CD4-positive, alpha-beta T cell treated with Interleukin-10 for 1 hour (primary cell): ENCODE measurements at regions not wholly inside any gene's neighbourhood (a gene's known extent, or its start where the extent isn't known, plus 50 kb on each side); places are given as distances from the start of the nearest gene placed in this dataset.

Experiments used
- DNase-seq: peaks from one replicate; pipeline ENCODE4 v3.0.0-alpha.2; 2020

GRCh38 chr1:189847613-189848012 lies 630.1 kb downstream of the BRINP3 start:
- no peak for DNase-seq

GRCh38 chr1:189851806-189852367 lies 625.8 kb downstream of the BRINP3 start:
- DNase-seq = no peak

GRCh38 chr1:189859385-189859977 lies 618.2 kb downstream of the BRINP3 start:
- no peak for DNase-seq

- DNase-seq = no peak
Observed at GRCh38 chr1:189866606-189867005, 611.1 kb downstream of the BRINP3 start.

GRCh38 chr1:189868021-189868420 lies 609.6 kb downstream of the BRINP3 start:
- DNase-seq = no peak

- DNase-seq = no peak
Observed at GRCh38 chr1:189874715-189875435, 602.8 kb downstream of the BRINP3 start.

- DNase-seq = no peak
Observed at GRCh38 chr1:189880135-189880534, 597.5 kb downstream of the BRINP3 start.

GRCh38 chr1:189899686-189900425 lies 577.8 kb downstream of the BRINP3 start:
- no peak for DNase-seq

- no peak for DNase-seq
Observed at GRCh38 chr1:189904509-189904908, 573.2 kb downstream of the BRINP3 start.

- no peak for DNase-seq
Observed at GRCh38 chr1:189908113-189908512, 569.6 kb downstream of the BRINP3 start.

- no peak for DNase-seq
Observed at GRCh38 chr1:189921613-189922012, 556.1 kb downstream of the BRINP3 start.

- DNase-seq = no peak
Observed at GRCh38 chr1:189927641-189928040, 550.0 kb downstream of the BRINP3 start.

GRCh38 chr1:189929501-189930099 lies 548.1 kb downstream of the BRINP3 start:
- DNase-seq = no peak

GRCh38 chr1:189936861-189937260 lies 540.8 kb downstream of the BRINP3 start:
- no peak for DNase-seq

- no peak for DNase-seq
Observed at GRCh38 chr1:189939967-189940366, 537.7 kb downstream of the BRINP3 start.

GRCh38 chr1:189941922-189942321 lies 535.7 kb downstream of the BRINP3 start:
- no peak for DNase-seq

- DNase-seq = no peak
Observed at GRCh38 chr1:189958756-189959155, 518.9 kb downstream of the BRINP3 start.

- no peak for DNase-seq
Observed at GRCh38 chr1:189960769-189961168, 516.9 kb downstream of the BRINP3 start.

- no peak for DNase-seq
Observed at GRCh38 chr1:189962181-189962580, 515.5 kb downstream of the BRINP3 start.

- DNase-seq = no peak
Observed at GRCh38 chr1:189970331-189971230, 507.1 kb downstream of the BRINP3 start.

GRCh38 chr1:189971656-189972055 lies 506.0 kb downstream of the BRINP3 start:
- no peak for DNase-seq

- no peak for DNase-seq
Observed at GRCh38 chr1:189977184-189977583, 500.5 kb downstream of the BRINP3 start.
